DND-41 (cell line): ENCODE measurements at regions not wholly inside any gene's neighbourhood (a gene's known extent, or its start where the extent isn't known, plus 50 kb on each side); places are given as distances from the start of the nearest gene placed in this dataset.

Experiments used
- ATAC-seq: fragments of 200-7000 bp; cut with Tn5 transposase; 3 replicates; pipeline ENCODE4 v1.9.1; 2021; ENCODE audit warnings: low read depth; ENCODE audit not compliant: insufficient read depth
- DNase-seq: peaks from one replicate; pipeline ENCODE4 v3.0.0-alpha.2; 2020
- H2AFZ ChIP-seq: 2 replicates; pipeline ENCODE4 v1.6.0; 2012; ENCODE audit warnings: low read depth, low read length
- H3K27ac ChIP-seq: 2 replicates; pipeline ENCODE4 v1.5.1; 2012; ENCODE audit warnings: low read length, inconsistent platforms
- H3K27me3 ChIP-seq: fragments of 200-600 bp; sonication (generic); 2 replicates; pipeline ENCODE4 v1.6.0; 2012; ENCODE audit warnings: low read length, mild to moderate bottlenecking, inconsistent platforms; ENCODE audit not compliant: insufficient read depth, poor library complexity
- H3K36me3 ChIP-seq: 2 replicates; pipeline ENCODE4 v1.5.1; 2012; ENCODE audit warnings: low read length, inconsistent platforms; ENCODE audit not compliant: insufficient read depth
- H3K4me1 ChIP-seq: 2 replicates; pipeline ENCODE4 v1.5.1; 2012; ENCODE audit warnings: mild to moderate bottlenecking, low read length; ENCODE audit not compliant: insufficient read depth
- H3K4me2 ChIP-seq: 2 replicates; pipeline ENCODE4 v1.6.0; 2012; ENCODE audit warnings: mild to moderate bottlenecking, moderate library complexity, low read length, inconsistent platforms; ENCODE audit not compliant: insufficient read depth
- H3K4me3 ChIP-seq, 2 experiments: fragments of 200-600 bp in 1 of 2; shearing (Covaris generic) in 1 of 2; 2 replicates each; pipeline ENCODE4 v1.5.1; 2012 to 2016; ENCODE audit warnings: inconsistent platforms in 2 of 2, low read length in 2 of 2, mild to moderate bottlenecking in 2 of 2, low read depth in 1 of 2, moderate library complexity in 1 of 2
- H3K79me2 ChIP-seq: 2 replicates; pipeline ENCODE4 v1.6.0; 2012; ENCODE audit warnings: low read length, inconsistent platforms; ENCODE audit not compliant: insufficient read depth
- H3K9ac ChIP-seq: 2 replicates; pipeline ENCODE4 v1.6.0; 2012; ENCODE audit warnings: low read depth, mild to moderate bottlenecking, inconsistent platforms, low read length, moderate library complexity
- H3K9me3 ChIP-seq: 2 replicates; pipeline ENCODE4 v1.5.1; 2012; ENCODE audit warnings: low read length, moderate library complexity, mild to moderate bottlenecking, inconsistent platforms; ENCODE audit not compliant: insufficient read depth, severe bottlenecking
- H4K20me1 ChIP-seq: 2 replicates; pipeline ENCODE4 v1.6.0; 2012; ENCODE audit warnings: low read length; ENCODE audit not compliant: insufficient read depth
- CTCF ChIP-seq: IDR thresholded peaks from 2 replicates; pipeline ENCODE4 v1.5.1; 2012; ENCODE audit warnings: borderline replicate concordance, low read length, moderate library complexity, mild to moderate bottlenecking; ENCODE audit not compliant: poor library complexity, severe bottlenecking; ENCODE audit errors: extremely low read depth
- EZH2 ChIP-seq: IDR thresholded peaks from 3 replicates; pipeline ENCODE4 v1.6.1; 2012; ENCODE audit warnings: borderline replicate concordance, low read depth, mild to moderate bottlenecking, moderate library complexity, low read length, inconsistent platforms; ENCODE audit not compliant: severe bottlenecking

GRCh38 chr7:46934198-46934825 lies 647.6 kb downstream of the TNS3 start:
- no peaks in the 10 kb centered on the region for H4K20me1 ChIP-seq
- H3K9me3 ChIP-seq: no peaks in the 10 kb centered on the region
- no peaks in the 10 kb centered on the region for H3K27me3 ChIP-seq
- H3K79me2 ChIP-seq: no peaks in the 10 kb centered on the region
- H2AFZ ChIP-seq: no peak overlapping the region
- no peak for TF ChIP-seq EZH2
- no peak for TF ChIP-seq CTCF
- H3K4me1 ChIP-seq: no peaks in the 10 kb centered on the region
- no peak overlapping the region for H3K4me2 ChIP-seq
- H3K4me3 ChIP-seq: no peak overlapping the region
- H3K27ac ChIP-seq: no peak overlapping the region
- DNase-seq: no peak
- H3K36me3 ChIP-seq: no peaks in the 10 kb centered on the region
- H3K9ac ChIP-seq: no peak overlapping the region
- no peak for ATAC-seq

GRCh38 chr7:46933596-46933995 lies 648.3 kb downstream of the TNS3 start:
- H3K79me2 ChIP-seq: no peaks in the 10 kb centered on the region
- no peak overlapping the region for H3K4me2 ChIP-seq
- no peak overlapping the region for H2AFZ ChIP-seq
- DNase-seq (no peak), ATAC-seq (no peak)
- H3K9me3 ChIP-seq: no peaks in the 10 kb centered on the region
- TF ChIP-seq EZH2: no peak
- H3K27me3 ChIP-seq: no peaks in the 10 kb centered on the region
- H3K36me3 ChIP-seq: no peaks in the 10 kb centered on the region
- H3K4me3 ChIP-seq: no peak overlapping the region
- no peaks in the 10 kb centered on the region for H4K20me1 ChIP-seq
- H3K9ac ChIP-seq: no peak overlapping the region
- H3K4me1 ChIP-seq: no peaks in the 10 kb centered on the region
- H3K27ac ChIP-seq: no peak overlapping the region

- Histone ChIP-seq H3K9ac (no peak overlapping the region), H4K20me1 (no peaks in the 10 kb centered on the region), H3K36me3 (no peaks in the 10 kb centered on the region), H3K4me1 (no peaks in the 10 kb centered on the region), H3K79me2 (no peaks in the 10 kb centered on the region), H3K27ac (no peak overlapping the region), H3K27me3 (no peaks in the 10 kb centered on the region), H3K4me3 (no peak overlapping the region), H3K4me2 (no peak overlapping the region), H2AFZ (no peak overlapping the region), H3K9me3 (no peaks in the 10 kb centered on the region)
- ATAC-seq (no peak), DNase-seq (no peak)
- TF ChIP-seq EZH2: no peak
- TF ChIP-seq CTCF: no peak
Measured at GRCh38 chr7:46932676-46933424, 649.1 kb downstream of the TNS3 start.

- no peaks in the 10 kb centered on the region for H3K27me3 ChIP-seq
- H3K36me3 ChIP-seq: no peaks in the 10 kb centered on the region
- no peaks in the 10 kb centered on the region for H3K9me3 ChIP-seq
- TF ChIP-seq CTCF: no peak
- TF ChIP-seq EZH2: no peak
- DNase-seq: no peak
- H2AFZ ChIP-seq: no peak overlapping the region
- H3K9ac ChIP-seq: no peak overlapping the region
- no peaks in the 10 kb centered on the region for H3K79me2 ChIP-seq
- no peaks in the 10 kb centered on the region for H4K20me1 ChIP-seq
- no peak overlapping the region for H3K27ac ChIP-seq
- no peak overlapping the region for H3K4me3 ChIP-seq
- no peak overlapping the region for H3K4me2 ChIP-seq
- no peak for ATAC-seq
- no peaks in the 10 kb centered on the region for H3K4me1 ChIP-seq
Measured at GRCh38 chr7:46932306-46932675, 649.6 kb downstream of the TNS3 start.
